HG02763 (cell line): ENCODE measurements at regions not wholly inside any gene's neighbourhood (a gene's known extent, or its start where the extent isn't known, plus 50 kb on each side); places are given as distances from the start of the nearest gene placed in this dataset.

Experiments
- ATAC-seq: cut with Tn5 transposase; IDR thresholded peaks from one replicate; pipeline ENCODE4 v1.9.1; 2021; ENCODE audit warnings: mild to moderate bottlenecking, moderate library complexity; ENCODE audit not compliant: unreplicated experiment

GRCh38 chrX:68930542-68931317 is 101.9 kb downstream of the EFNB1 start:
- ATAC-seq = no peak

DNA sequence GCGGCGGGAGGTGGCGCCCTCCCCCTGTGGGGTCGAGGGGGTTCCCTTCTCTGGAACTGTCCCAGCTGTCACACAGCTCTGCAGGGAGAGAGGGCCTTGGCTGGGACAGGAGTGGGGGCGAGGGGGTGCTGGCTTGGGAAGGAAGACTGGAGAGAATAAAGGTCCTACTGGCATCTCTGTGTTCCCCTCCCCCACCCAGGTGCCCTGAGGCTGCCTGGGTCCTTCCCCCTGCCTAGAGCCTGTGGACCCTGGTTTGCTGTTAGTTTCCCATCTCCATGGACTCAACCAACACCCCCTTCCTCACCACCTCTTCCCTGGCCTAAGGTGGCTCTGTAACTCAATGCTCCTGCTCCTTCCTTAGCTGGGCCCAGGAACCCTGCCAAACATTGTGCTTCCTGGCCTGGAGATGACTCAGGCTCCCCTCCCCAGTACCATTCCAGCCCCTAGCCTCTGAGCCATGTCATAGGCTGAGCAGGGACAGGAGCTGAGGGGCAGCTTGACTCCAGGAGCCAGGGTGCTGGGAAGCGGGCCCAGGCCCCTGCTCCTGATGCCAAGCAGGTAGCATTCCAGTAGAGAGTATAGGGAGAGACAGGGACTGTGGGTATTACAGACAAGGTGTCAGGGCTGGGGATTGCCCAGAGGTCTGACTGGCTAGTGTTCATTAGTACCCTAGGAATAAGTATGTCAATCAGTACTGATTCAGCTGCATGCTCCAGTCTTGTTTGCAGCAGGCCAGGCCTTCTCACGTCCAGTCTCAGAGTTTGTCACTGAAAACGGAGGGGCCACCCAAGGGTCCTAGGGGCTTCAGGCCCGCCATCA is 100.7 kb downstream of the EFNB1 start:
- ATAC-seq = no peak

- ATAC-seq = no peak
Observed at GRCh38 chrX:68928401-68928800, 99.6 kb downstream of the EFNB1 start.

- ATAC-seq = no peak
Observed at GRCh38 chrX:68927178-68927577, 98.4 kb downstream of the EFNB1 start.

- ATAC-seq = no peak
Observed at GRCh38 chrX:68923147-68923546, 94.3 kb downstream of the EFNB1 start.

DNA sequence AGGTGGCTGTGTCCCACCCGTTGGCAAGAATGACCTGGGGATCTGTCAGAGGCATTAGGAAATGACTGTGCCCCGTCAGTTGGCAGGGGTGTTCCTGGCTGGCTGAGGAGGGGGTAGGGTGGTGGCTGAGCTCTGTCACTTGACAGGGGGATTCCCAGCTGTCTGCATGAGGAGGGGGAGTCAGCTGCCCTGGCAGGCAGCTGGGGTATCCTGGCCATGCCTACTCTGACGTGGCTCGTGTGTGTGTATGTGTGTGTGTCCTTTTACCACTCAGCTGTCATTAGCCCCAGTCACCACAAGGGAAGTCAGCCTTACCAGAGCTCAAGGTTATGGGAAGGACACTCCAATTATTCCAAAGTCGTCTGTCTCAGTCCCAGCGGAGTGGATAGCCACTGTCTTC is 93.2 kb downstream of the EFNB1 start:
- ATAC-seq = no peak

- ATAC-seq = no peak
Observed at GRCh38 chrX:68920561-68920960, 91.7 kb downstream of the EFNB1 start.

GRCh38 chrX:68919707-68920106 is 90.9 kb downstream of the EFNB1 start:
- ATAC-seq = no peak

- ATAC-seq = no peak
Observed at GRCh38 chrX:68918202-68918601, 89.4 kb downstream of the EFNB1 start.

DNA sequence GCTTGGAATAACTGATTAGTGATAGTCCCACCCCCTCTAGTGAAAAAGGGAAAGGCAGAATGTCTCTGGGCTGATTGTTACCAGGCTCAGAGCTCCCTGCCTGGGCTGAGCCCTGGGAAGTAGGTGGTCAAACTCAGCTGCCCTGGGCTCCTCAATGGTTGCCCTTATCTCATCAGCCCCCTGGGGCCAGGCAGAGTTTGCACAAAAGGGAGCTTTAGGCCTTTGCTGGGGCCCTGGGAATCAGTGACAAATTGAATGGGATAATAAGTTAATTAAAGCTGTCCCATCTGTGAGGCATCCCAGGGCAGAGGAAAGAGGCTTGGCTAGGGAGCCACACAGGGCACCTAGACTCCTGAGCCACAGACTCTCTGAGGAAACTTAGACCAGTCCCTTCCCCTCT is 89.0 kb downstream of the EFNB1 start:
- no peak for ATAC-seq

DNA sequence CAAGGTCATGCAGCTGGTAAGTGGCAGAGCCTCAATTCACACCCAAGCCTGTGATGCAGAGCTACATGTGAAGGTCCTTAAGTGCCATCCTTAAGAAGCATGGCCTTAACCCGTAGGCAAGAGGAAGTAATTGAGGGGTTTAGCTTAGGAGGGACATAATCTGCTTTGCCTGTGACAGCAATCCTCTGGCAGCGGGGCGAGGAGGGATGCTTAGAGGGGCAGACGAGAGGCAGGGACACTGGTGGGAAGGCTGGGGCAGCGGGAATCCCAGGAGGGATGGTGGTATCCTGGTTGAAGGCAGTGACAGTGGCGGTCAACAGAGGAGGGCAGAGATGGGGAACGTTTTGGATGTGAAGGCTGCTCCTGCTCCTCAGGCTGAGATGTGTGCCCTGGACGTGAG is 88.1 kb downstream of the EFNB1 start:
- ATAC-seq = no peak

DNA sequence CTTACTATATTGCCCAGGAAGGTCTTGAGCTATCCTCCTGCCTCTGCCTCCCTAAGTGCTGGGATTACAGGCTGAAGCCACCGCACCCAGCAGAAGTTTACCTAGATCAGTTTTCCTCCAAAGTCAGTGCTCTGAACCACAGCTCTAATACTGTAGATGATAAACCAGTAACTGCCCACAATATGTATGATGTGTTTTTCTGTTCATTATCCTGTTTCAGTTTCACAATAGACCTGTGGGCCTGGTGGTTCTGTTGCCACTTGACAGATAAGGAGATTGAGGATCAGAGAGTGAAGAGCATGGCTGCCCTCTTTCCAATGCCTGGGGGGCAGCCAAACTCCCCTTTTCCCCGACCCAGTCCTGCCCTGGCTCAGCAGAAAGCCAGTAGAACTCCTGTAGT is 87.0 kb downstream of the EFNB1 start:
- ATAC-seq = peak; percentile 69

- ATAC-seq = no peak
Observed at GRCh38 chrX:68914479-68914946, 85.7 kb downstream of the EFNB1 start.

- ATAC-seq = no peak
Observed at GRCh38 chrX:68913249-68913547, 84.4 kb downstream of the EFNB1 start.

GRCh38 chrX:68912113-68912512 is 83.3 kb downstream of the EFNB1 start:
- no peak for ATAC-seq

DNA sequence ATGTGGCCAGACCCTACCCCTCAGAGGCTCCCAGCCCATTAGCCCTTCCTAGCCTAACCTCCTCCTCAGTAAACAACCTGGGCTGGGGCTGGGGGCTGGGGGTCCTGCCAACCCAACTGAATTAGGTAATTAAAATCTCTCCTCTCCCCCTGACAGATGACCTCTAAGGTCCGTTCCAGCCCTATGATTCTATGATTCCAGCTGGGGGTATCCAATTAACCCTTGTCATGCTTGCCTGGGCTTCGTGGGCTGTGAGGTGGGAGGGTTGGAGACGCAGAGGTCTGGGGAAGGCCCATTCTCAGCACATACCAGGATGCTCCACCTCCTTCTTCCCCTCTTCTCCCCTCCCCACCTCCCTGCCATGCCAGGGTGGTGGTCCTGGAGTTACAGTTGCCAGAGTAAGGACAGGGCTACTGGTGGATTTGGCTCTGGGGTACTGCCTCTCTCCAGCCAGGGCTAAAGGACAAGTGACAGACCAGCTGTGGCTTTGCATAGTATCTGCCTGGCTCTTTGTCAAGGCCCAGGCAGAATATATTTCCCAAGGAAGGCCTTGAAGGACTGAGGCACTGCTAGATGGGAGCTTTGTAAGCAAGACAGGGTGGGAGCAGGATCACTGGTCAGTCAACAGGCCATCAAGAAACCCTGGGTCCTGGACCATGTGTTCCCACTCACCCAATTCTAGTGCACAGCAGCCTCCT is 82.1 kb downstream of the EFNB1 start:
- no peak for ATAC-seq

DNA sequence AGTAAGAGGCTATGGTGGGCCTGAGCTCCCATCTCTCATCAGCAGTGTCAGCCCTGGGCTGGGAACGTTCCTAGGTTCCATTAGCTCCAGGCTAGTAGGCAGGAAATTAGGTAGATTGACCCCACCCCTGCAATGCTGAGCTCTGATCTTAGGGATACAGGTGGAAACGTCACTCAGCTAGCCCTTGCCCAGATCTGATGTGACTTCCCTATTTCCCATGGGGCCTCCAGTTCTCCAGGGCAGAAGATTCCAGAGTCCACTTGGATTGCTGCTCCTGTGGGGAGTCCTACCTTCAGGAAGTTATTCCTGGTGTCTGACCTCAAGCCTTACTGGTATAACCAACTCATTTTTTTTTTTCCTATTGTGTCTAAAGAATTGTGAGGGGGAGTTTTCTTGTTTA is 81.1 kb downstream of the EFNB1 start:
- no peak for ATAC-seq

GRCh38 chrX:68908071-68908470 is 79.2 kb downstream of the EFNB1 start:
- no peak for ATAC-seq

- ATAC-seq = no peak
Observed at GRCh38 chrX:68902706-68903504, 74.1 kb downstream of the EFNB1 start.

DNA sequence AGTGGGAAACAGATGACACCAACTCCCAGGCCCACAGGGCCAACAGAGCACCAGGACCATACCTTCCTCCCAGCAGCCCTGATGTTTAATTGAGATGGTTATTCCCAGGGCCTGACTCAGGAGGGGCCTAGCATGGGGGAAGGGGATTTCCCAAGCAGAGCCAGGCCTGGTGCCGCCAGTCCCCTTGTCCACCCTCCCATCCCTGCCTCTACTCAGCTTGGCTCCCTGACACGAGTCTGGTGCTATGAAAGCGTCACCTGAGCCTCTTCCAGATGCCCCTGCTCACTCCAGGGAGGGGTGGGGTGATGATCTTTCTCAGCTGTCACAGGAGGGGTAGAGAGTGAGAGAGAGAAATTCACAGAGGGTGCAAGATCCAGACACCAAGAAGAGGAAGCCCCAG is 72.7 kb downstream of the EFNB1 start:
- ATAC-seq = no peak

DNA sequence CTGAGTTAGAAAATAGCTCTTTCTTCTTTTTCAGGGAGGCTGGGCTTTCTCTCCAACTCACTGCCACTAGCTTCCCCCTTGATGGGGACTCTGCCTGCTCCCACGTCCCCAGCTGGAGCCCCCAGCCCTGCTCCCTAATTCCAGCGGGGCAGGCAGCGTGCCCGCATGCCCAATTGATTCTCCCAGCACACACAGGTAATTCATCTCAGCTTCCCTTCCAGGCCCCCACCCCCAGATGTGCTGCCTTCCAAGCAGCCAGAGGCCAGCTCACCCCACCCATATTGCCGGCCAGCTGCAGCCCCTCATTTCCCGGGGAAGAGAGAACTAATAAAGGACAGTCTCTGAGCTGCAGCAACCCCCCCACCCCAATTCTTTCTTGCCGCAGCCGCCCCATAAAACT is 69.8 kb downstream of the EFNB1 start:
- ATAC-seq = no peak
